SK-N-MC (cell line): ENCODE measurements at regions not wholly inside any gene's neighbourhood (a gene's known extent, or its start where the extent isn't known, plus 50 kb on each side); places are given as distances from the start of the nearest gene placed in this dataset.

ENCODE experiments used
- EZH2 ChIP-seq: fragments of 200-600 bp; sonication (generic); IDR thresholded peaks from one replicate; pipeline ENCODE4 v1.6.1; 2017; ENCODE audit warnings: antibody characterized with exemption
- FOXP2 ChIP-seq: optimal IDR thresholded peaks from 2 replicates; pipeline ENCODE3; 2011; ENCODE audit warnings: mild to moderate bottlenecking, moderate library complexity; ENCODE audit not compliant: insufficient read depth; ENCODE audit errors: extremely low read length, control extremely low read depth
- POLR2AphosphoS5 ChIP-seq: IDR thresholded peaks from 2 replicates; pipeline ENCODE4 v1.6.1; 2012; ENCODE audit warnings: mild to moderate bottlenecking, low read depth, low read length, borderline replicate concordance

DNA sequence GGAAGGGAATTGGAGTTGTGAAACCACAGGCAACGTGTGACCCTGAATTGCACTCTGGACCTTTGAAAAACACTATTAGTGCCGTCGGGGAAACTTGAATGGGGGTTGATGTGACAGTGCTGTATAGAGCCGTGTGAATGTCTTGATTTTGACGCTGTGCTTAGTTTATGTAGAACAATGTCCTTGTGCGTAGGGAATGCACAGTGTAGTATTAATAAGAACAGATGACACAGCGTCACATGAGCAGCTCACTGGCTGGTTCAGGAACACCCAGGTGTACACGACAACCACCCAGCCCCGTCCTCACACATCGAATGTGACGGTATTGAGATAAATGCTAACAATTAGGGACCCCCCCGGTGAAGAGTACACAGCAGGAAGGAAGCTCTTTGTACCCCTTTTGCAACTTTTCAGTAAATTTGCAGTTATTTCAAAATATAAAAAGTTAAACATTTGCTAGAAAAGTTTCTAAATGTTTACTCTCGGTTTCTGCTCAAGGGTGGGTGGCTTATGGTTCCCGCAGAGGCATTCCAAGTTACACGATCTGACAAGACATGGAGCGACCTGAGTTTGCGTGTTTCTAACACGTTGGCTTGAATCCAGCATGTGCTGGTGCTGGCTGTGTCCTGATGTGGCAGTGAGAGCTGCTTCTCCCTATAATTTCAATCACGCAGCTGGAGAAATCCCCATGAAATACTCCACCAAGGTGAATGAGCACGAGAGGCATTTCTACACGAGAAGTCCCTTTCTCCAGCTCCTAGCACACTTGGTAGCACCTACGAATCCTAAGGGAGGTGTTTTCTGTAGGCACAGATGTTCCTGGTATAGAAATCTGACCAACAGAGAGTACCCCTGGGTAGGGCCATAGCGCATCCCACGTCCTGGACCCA, 208.0 kb upstream of the EXOC2 start:
- TF ChIP-seq EZH2 (no peak), POLR2AphosphoS5 (no peak), FOXP2 (no peak)
